Mesodermal cell (in vitro differentiated cells): ENCODE measurements at regions not wholly inside any gene's neighbourhood (a gene's known extent, or its start where the extent isn't known, plus 50 kb on each side); places are given as distances from the start of the nearest gene placed in this dataset.

Experiments used
- H3K27ac ChIP-seq: 2 replicates; pipeline ENCODE4 v1.7.0; 2013; ENCODE audit warnings: mild to moderate bottlenecking, low read depth, low read length, moderate library complexity; ENCODE audit not compliant: severe bottlenecking
- H3K36me3 ChIP-seq: 2 replicates; pipeline ENCODE4 v1.7.1; 2013; ENCODE audit warnings: mild to moderate bottlenecking, low read length, moderate library complexity; ENCODE audit not compliant: control insufficient read depth, insufficient read depth
- H3K4me1 ChIP-seq: one replicate; pipeline ENCODE4 v1.7.1; 2013; ENCODE audit warnings: mild to moderate bottlenecking, low read length; ENCODE audit not compliant: insufficient read depth, control insufficient read depth, poor library complexity, severe bottlenecking
- H3K4me3 ChIP-seq: 2 replicates; pipeline ENCODE4 v1.7.0; 2013; ENCODE audit warnings: low read length, control low read depth, mild to moderate bottlenecking; ENCODE audit not compliant: insufficient read depth, poor library complexity, severe bottlenecking; ENCODE audit errors: extremely low read depth
- H3K9me3 ChIP-seq: 2 replicates; pipeline ENCODE4 v1.7.1; 2013; ENCODE audit warnings: mild to moderate bottlenecking, low read length, moderate library complexity; ENCODE audit not compliant: control insufficient read depth
- WGBS, 2 experiments: methylation state at CpG; one replicate each; pipeline ENCODE4 v1.1.5; 2013; ENCODE audit warnings: missing lambda C conversion rate in 2 of 2; ENCODE audit not compliant: insufficient coverage in 2 of 2; 5-methylcytosine and 5-hydroxymethylcytosine counted together

- Histone ChIP-seq H3K36me3 (no peaks in the 10 kb centered on the region), H3K9me3 (no peaks in the 10 kb centered on the region), H3K4me3 (no peak overlapping the region), H3K4me1 (no peaks in the 10 kb centered on the region), H3K27ac (no peak overlapping the region)
- 96 to 100% methylated on average over 2 to 3 of the region's 3 CpGs for WGBS, 2 experiments
Measured at GRCh38 chr6:147621263-147621662, 112.8 kb downstream of the SAMD5 start.

DNA sequence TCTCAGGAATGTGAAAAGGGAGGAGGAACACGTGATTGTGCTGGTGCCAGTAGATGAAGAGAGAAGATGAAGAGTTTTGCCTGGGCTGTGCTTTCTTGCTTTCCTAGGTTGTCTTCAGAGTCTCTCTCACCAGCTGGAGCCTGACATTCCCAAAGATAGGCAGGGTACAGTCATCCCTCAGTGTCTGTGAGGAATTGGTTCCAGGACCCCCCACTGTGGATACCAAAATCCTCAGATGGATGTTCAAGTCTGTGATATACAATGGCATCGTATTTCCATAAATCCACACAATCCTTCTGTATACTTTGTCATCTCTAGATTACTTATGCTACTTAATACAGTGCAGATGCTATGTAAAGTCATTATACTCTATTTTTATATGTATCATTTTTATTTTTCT lies 113.5 kb downstream of the SAMD5 start:
- no peak overlapping the region for H3K27ac ChIP-seq
- H3K4me1 ChIP-seq, result no peaks in the 10 kb centered on the region
- no peak overlapping the region for H3K4me3 ChIP-seq
- 83% methylated on average over 1 of the region's 2 CpGs for WGBS, 2 experiments
- no peaks in the 10 kb centered on the region for H3K36me3 ChIP-seq
- no peaks in the 10 kb centered on the region for H3K9me3 ChIP-seq

DNA sequence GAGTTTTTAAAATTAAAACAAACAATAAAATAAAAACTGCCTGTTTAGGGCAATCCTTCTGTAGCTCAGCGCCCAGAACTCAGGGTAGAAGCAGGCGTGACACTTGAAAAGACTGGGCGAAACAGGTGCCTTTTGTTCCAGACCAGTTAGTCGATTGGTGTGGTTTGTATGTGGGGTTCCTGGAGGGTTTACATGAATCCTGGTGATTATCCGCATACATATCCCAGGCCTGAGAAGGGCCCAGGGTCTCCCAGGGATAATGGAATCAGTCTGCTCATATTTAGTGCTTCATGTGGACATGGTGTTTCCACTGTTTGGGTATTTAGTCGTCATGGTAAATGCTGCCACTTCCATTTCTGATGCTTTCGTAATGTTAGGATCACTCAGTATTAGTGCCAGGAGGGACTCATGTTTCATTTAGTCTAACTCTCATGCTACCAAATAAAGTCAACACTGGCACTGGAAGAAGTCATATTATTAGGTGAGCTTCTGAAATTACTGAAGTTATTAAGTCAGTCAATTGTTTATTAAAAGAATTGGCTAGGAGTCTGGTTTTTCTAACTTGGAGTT lies 116.5 kb downstream of the SAMD5 start:
- H3K36me3 ChIP-seq, result no peaks in the 10 kb centered on the region
- H3K9me3 ChIP-seq, result no peaks in the 10 kb centered on the region
- 86 to 92% methylated on average over 4 to 5 of the region's 7 CpGs for WGBS, 2 experiments
- no peak overlapping the region for H3K4me3 ChIP-seq
- no peak overlapping the region for H3K27ac ChIP-seq
- H3K4me1 ChIP-seq, result no peaks in the 10 kb centered on the region

DNA sequence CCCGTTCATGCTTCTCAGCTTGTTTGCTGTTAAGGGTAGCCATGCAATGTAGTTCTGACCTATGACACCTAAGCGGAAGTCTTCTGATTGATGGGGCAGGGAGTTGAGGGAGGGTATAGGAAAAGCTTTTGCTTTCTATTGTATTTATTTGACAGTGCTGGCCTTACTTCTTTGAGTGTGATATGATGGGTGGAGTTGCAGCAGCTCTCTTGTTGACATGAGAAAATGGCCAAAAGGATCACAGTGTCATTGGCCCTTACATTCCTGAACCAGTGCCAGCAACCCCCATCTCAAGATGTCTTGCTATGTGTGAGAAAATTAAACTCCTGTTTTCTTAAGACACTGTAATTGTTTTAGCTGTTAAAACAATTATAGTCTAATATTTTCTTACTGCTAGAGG lies 117.5 kb downstream of the SAMD5 start:
- 60 to 86% methylated on average over 1 to 2 of the region's 2 CpGs for WGBS, 2 experiments
- Histone ChIP-seq H3K4me1 (no peaks in the 10 kb centered on the region), H3K36me3 (no peaks in the 10 kb centered on the region), H3K9me3 (no peaks in the 10 kb centered on the region), H3K27ac (no peak overlapping the region), H3K4me3 (no peak overlapping the region)

- no peaks in the 10 kb centered on the region for H3K36me3 ChIP-seq
- H3K4me3 ChIP-seq, result no peak overlapping the region
- no peak overlapping the region for H3K27ac ChIP-seq
- no peaks in the 10 kb centered on the region for H3K9me3 ChIP-seq
- 100% methylated on average over 2 of the region's 4 CpGs for WGBS, 2 experiments
- no peaks in the 10 kb centered on the region for H3K4me1 ChIP-seq
Measured at GRCh38 chr6:147627411-147627810, 118.9 kb downstream of the SAMD5 start.

DNA sequence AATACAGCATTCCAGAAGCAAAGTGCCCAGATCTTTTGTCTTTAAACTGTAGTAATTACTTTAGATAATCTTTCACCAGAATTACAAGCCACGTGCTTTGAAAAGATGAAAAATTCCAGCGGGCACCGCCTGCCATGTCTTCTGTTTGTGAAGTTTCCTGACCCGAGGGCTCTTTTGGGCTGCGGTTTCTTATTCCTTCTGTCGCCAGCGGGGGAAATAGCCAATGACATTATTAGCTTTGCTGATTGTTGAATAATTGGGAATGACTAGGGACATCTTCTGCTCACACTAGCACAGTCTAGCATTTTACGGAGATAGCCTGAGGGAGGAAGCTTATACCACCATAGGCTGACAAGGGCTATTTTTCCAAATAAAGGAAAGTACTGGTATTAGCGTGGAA lies 124.7 kb downstream of the SAMD5 start:
- WGBS, 2 experiments, result 91 to 96% methylated on average over 4 to 6 of the region's 9 CpGs
- H3K36me3 ChIP-seq, result no peaks in the 10 kb centered on the region
- H3K4me1 ChIP-seq, result no peaks in the 10 kb centered on the region
- no peak overlapping the region for H3K4me3 ChIP-seq
- H3K27ac ChIP-seq, result no peak overlapping the region
- peaks cover 6% of the 10 kb centered on the region for H3K9me3 ChIP-seq

DNA sequence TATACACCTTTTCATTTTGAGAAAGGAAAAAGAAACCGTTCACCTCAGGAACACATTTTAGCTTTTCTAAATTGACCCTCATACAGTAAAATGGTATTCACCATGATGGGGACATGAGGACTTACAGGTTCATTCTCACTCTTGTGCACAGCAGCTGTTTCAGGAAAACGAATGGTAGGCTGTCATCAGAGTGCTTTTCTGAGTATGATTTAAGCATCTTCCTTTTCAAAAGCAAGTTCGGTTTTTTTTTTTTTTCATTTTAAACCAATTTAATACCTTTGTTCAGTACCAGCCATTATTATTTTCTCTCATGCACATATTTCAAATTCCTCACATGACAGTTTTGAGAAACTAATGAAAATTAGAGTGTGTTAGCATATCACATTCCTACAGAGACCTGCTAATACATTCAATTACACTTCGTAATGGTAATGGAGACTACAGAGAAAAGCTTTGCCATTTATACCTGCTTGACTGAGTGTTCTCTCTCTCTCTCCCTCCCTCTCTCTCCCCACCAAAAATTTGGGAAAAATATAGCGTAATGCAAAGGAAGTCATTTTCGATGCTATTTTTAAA lies 129.2 kb downstream of the SAMD5 start:
- no peaks in the 10 kb centered on the region for H3K4me1 ChIP-seq
- H3K9me3 ChIP-seq, result peaks cover 6% of the 10 kb centered on the region
- H3K4me3 ChIP-seq, result no peak overlapping the region
- WGBS, 2 experiments, result 75 to 90% methylated on average over 3 to 4 of the region's 6 CpGs
- no peaks in the 10 kb centered on the region for H3K36me3 ChIP-seq
- H3K27ac ChIP-seq, result no peak overlapping the region

DNA sequence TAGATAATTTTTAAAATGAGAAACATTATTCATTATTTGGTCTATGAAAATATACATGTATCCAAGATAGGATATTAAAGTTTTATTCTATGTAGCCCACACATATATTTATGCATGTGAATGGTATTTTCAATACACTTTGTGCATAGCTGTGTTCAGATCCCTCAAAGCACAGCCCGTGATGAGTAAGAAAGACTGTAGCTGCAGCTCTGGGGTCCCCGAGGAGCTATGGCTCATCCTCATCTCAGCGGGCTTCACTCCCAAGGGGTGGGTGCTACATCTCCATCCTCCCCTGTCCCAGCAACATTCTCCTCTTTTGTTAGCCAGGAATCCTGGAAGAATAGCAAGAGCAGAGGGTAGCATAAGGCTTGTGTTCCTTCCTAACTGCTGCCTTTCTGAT lies 130.8 kb downstream of the SAMD5 start:
- H3K36me3 ChIP-seq, result no peaks in the 10 kb centered on the region
- no peak overlapping the region for H3K27ac ChIP-seq
- 80% methylated on average over 1 of the region's 3 CpGs; no CpG with 5 or more reads in 1 of the 2 experiments for WGBS, 2 experiments
- H3K4me3 ChIP-seq, result no peak overlapping the region
- H3K4me1 ChIP-seq, result no peaks in the 10 kb centered on the region
- peaks cover 2% of the 10 kb centered on the region for H3K9me3 ChIP-seq

DNA sequence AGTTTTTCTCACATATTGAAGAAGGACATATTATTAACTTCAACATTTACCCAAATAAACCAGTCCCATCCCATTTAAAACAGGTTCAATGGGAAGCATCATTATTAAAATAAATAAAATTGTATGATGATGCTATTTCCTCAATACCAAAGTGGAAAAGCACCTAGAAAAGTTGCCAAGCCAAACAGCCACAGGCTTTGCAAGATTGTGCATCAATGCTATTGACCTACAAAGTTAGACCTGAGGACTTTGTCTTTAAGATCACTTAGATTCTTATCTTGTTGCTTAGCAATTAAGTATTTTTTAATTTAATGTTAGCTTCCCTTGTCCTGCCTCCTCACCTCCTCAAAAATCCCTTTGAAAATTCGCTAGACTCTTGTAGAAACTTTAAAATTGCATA lies 132.1 kb downstream of the SAMD5 start:
- Histone ChIP-seq H3K4me3 (no peak overlapping the region), H3K27ac (no peak overlapping the region), H3K4me1 (no peaks in the 10 kb centered on the region), H3K9me3 (no peaks in the 10 kb centered on the region), H3K36me3 (no peaks in the 10 kb centered on the region)
- no CpG with 5 or more reads among the region's 1 CpG for WGBS, 2 experiments

DNA sequence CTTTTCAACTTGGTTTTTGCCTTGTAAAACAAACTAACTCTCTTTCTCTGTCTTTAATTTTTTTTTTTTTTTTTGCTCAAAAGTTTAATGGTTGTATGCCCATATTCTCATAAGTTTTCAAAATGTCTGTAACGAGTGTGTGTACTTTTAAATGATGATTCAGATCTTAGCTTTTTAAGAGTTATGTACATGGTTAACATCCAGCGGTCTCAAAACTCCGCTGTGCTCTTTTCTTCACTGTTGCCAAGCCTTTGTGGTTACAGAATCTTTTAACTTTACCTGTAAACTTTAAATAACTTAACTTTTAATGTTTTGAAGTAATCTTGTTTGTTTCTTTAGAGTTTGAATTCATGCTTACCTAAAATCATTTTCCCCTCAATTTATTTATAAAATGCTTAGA lies 133.0 kb downstream of the SAMD5 start:
- WGBS, 2 experiments, result no CpG with 5 or more reads among the region's 3 CpGs
- Histone ChIP-seq H3K9me3 (no peaks in the 10 kb centered on the region), H3K36me3 (no peaks in the 10 kb centered on the region), H3K27ac (no peak overlapping the region), H3K4me1 (no peaks in the 10 kb centered on the region), H3K4me3 (no peak overlapping the region)

GRCh38 chr6:147642458-147642857 lies 134.0 kb downstream of the SAMD5 start:
- H3K4me1 ChIP-seq, result no peaks in the 10 kb centered on the region
- no peak overlapping the region for H3K4me3 ChIP-seq
- WGBS, 2 experiments, result no CpG with 5 or more reads among the region's 3 CpGs
- H3K36me3 ChIP-seq, result no peaks in the 10 kb centered on the region
- no peaks in the 10 kb centered on the region for H3K9me3 ChIP-seq
- no peak overlapping the region for H3K27ac ChIP-seq
